HG03025 (cell line): ENCODE measurements at regions not wholly inside any gene's neighbourhood (a gene's known extent, or its start where the extent isn't known, plus 50 kb on each side); places are given as distances from the start of the nearest gene placed in this dataset.

Experiments used
- ATAC-seq: cut with Tn5 transposase; IDR thresholded peaks from one replicate; pipeline ENCODE4 v1.9.1; 2021; ENCODE audit warnings: mild to moderate bottlenecking, moderate library complexity; ENCODE audit not compliant: unreplicated experiment, low FRiP score

DNA sequence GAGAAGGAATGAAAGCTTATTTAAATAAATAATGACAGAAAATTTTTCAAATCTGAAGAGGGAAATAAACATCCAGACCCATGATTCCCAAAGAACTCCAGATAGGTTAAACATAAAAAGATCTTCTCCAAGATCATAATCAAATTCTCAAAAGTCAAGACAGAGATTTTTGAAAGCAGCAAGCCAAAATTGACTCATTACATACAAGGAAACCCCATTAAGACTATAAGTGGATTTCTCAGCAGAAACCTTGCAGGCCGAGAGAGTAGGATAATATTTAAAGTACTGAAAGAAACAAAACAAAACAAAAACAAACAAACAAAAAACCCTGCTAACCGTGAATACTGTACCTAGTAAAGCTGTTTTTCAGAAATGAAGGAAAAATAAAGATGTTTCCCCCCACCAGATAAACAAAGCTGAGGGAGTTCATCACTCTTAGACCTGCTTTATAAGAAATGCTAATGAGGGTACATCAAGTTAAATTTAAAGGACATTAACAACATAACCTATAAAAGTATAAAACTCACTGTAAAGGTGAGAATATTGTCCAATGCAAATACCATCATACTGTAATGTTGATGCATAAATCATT, 412.2 kb downstream of the INSC start:
- ATAC-seq: no peak

DNA sequence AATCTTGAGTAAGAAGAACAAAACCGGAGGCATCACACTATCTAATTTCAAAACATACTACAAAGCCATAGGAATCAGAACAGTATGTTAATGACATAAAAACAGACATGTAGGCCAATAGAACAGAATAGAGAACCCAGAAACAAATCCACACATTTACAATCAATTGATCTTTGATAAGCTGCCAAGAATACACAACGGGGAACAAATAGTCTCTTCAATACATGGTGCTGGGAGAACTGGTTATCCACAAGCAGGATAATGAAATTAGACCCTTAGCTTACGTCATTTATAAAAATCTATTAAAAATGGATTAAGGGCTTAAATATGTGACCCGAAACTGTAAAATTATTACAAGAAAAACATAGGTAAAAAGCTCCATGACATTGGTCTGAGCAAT, 417.7 kb downstream of the INSC start:
- no peak for ATAC-seq

DNA sequence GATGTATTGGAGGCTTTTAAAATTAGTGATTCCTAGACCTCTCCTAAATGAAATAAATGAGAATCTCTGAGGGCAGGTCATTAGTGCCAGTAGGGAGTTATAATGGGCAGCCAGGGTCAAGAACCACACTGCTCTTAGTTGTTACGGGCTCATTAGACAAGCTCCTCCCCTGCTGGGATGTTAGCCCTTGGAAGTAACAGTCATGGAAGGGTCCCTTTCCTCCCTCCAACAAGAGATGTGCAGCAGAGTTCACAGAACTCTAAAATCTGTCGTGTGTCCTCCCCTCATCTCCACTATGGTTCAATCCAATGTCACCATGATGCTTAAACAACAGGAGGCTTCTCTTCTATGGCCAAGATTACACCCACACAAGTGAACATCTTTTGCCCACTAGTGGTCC, 419.5 kb downstream of the INSC start:
- ATAC-seq: no peak

- no peak for ATAC-seq
These were observed 420.7 kb downstream of the INSC start for GRCh38 chr11:15535414-15535813.

GRCh38 chr11:15536438-15536837, 421.7 kb downstream of the INSC start:
- no peak for ATAC-seq

DNA sequence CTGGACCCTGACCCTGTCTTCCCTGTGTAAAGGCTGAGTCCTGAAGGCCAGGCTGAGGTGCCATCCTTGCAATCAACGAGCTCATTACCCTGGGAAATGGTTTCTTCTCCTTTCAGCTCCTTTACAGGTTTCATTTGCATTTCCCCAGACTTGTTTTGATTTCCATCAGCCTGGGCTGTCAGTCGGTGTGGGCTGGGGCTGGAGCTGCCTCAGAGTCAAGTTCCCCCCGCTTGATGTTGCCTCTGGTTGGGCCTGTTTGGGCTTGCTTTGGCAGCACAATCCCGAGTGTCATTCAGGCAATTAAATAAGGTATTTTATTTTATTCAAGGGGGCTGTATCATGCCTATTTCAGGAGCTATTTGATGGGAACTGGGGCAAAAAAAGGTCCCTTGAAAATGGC, 424.9 kb downstream of the INSC start:
- no peak for ATAC-seq

DNA sequence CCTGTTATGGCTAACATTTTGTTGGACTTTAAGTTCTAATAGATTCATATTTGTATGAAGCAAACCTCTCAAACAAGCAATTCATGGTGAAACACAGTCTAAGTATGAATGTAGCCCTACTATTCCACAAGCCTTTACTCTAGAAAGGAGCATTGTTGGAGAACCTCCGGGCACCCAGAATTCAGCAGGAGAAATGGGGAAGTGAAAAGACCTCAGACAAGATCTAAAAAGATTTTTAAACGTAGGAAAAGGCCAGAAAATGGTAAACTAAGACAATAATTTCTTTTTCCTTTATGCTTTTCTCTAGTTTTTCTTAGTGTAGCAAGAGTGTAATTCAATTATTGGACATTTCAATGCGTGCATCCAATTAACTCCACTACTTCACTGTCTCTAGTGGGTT, 426.4 kb downstream of the INSC start:
- ATAC-seq: no peak

GRCh38 chr11:15544353-15544752, 429.6 kb downstream of the INSC start:
- ATAC-seq: no peak

GRCh38 chr11:15547685-15548084, 433.0 kb downstream of the INSC start:
- no peak for ATAC-seq

DNA sequence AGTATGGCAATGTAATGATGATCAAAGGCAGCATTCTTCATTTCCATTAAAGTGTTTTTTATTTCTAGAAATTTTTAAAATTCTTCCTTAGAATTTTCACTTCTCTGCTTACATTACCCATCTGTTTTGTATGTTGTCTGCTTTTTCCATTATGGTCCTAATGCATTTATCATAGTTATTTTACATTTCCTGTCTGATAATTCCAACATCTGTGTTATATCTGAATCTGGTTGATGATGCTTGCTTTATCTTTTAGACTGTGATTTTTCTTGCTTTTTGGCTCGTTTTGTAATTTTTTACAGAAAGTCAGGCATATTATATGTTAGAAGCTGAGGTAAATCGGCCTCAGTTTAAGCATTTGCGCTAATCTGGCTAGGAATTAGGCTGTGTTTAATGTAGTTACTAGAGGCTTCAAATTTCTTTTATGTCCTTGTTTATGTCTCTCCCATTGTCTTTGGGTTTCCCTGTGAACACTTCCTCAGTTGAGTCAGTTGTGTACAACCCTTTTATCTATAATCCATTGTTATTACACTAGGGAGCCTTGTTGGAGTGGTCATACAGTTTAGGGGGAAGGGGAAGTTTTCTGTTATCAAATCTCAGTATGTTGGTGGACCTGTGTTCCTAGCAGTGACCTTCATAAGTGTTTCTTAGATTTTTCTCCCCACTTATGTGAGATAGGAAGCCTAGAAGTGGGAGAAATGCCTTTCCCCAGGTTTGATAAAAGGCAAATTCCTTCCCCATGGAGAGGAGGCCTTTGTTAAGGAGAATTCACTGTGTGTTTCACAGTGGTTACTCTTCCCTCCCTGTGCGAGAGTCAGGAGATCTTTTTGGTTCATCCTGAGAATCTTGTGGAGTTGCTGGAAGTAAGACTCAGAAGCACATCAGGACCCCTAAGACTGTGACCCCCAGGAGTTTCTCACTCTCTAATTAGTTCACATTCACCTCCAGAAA, 437.5 kb downstream of the INSC start:
- no peak for ATAC-seq

DNA sequence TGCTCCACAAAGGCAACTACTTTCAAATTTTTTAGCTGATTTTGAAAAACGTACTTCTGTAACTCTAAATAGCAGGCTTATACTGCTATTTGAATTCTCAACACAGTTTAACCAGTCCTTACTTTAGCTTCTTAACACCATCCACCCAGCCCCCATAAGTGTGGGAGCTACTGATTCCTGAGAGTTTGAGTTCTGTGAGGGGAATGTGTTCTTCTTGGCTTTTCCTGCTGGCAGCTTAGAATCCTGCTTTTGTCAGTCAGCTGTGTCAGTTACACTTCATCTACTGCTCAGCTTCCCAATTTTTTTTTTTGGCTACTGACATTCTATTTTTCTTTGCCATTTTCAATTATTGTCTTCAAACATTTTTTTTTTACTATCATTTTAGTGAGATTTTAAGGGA, 440.4 kb downstream of the INSC start:
- no peak for ATAC-seq

- ATAC-seq: no peak
These were observed 442.9 kb downstream of the INSC start for GRCh38 chr11:15557457-15558230.

- no peak for ATAC-seq
These were observed 443.9 kb downstream of the INSC start for GRCh38 chr11:15558513-15559181.

GRCh38 chr11:15560689-15561467, 446.2 kb downstream of the INSC start:
- no peak for ATAC-seq

DNA sequence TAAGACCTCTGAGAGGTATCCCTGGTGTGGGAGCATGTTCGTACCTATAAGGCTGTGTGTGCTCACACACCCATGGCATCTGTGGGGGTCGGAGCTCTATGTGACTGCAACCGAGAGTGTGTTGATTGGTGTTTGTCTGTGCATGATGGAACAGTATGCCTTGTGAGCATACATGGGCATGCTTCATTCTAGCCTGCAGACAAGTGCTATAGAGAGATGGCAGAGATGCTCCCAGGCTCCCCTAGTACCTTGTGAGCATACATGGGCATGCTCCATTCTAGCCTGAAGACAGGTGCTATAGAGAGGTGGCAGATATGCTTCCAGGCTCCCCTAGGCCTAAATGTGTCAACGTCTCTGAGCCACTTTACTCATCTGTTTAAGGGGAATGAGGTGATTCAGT, 447.5 kb downstream of the INSC start:
- no peak for ATAC-seq

DNA sequence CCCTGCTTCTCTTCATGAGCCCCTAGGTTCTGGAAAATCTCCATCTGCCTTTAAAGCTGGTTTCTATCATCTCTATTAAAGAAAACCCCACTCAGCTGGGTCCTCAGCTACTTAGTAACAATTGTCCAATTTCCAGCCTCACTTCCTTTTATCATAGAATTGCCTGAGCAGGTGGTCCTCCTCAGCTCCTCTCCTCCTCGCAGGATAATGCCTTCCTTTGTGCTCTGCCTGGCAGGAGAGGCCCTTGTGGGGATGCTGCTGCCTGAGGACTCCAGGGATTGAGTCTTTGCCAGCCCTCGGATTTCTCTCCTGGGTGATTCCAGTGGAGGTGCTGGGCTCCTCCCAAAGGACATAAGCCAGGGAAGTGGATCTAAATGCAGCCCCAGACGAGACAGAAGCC, 448.3 kb downstream of the INSC start:
- ATAC-seq: no peak

- ATAC-seq: no peak
These were observed 451.2 kb downstream of the INSC start for GRCh38 chr11:15565880-15566279.

- ATAC-seq: no peak
These were observed 453.7 kb downstream of the INSC start for GRCh38 chr11:15568440-15568839.

DNA sequence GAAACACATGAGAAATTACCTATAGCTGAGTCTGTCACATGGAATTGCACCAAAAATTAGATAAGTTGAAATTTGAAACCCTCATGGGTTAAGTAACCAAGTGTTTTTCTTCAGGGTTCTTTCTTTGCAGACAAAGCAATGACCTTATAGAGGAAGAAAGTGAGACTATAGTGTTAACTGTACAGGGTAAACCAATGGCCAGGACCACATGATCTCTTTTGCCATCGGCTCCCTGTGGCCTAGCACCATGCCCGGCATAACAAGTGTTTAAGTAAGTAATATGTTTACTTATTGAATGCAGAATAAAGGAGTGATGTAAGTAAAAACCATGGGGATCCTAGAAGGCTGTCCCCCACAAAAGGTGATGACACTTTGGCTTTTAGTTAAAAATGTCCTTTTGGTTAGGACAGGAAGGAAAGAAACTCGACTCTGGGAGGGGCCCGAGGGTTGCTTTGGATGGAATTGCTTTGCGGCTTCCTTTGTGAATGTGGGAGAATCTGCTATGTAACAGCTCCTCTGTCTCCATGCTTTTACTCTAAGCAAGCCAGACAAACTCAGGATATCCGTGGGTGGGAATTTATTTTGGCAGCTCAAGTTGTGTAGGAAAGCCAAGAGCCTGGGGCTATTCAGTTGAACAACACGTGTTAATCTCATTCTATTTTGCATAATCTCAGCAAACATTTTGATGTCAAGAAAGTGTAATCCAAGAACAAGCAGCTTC, 454.7 kb downstream of the INSC start:
- no peak for ATAC-seq
